Hepatocyte (in vitro differentiated cells): ENCODE measurements at regions not wholly inside any gene's neighbourhood (a gene's known extent, or its start where the extent isn't known, plus 50 kb on each side); places are given as distances from the start of the nearest gene placed in this dataset.

Experiments
- DNase-seq: peaks from one replicate; pipeline ENCODE4 v3.0.0-alpha.2; 2016; ENCODE audit warnings: low spot score
- H2AFZ ChIP-seq: fragments of 200-600 bp; sonication (generic); 2 replicates; pipeline ENCODE4 v1.6.0; 2016; ENCODE audit warnings: antibody characterized with exemption, mild to moderate bottlenecking
- H3K27ac ChIP-seq: fragments of 200-600 bp; sonication (generic); 2 replicates; pipeline ENCODE4 v1.5.1; 2016; ENCODE audit warnings: mild to moderate bottlenecking
- H3K27me3 ChIP-seq: fragments of 200-600 bp; sonication (generic); 2 replicates; pipeline ENCODE4 v1.6.1; 2016
- H3K36me3 ChIP-seq: fragments of 200-600 bp; sonication (generic); replicated peaks from 2 replicates; pipeline ENCODE4 v1.5.1; 2016; ENCODE audit warnings: low read depth; ENCODE audit not compliant: insufficient read depth
- H3K4me1 ChIP-seq: fragments of 200-600 bp; sonication (generic); 2 replicates; pipeline ENCODE4 v1.5.1; 2016; ENCODE audit warnings: mild to moderate bottlenecking, moderate library complexity; ENCODE audit not compliant: insufficient read depth
- H3K4me2 ChIP-seq: fragments of 200-600 bp; sonication (generic); 2 replicates; pipeline ENCODE4 v1.6.0; 2016
- H3K4me3 ChIP-seq: fragments of 200-600 bp; sonication (generic); 2 replicates; pipeline ENCODE4 v1.5.1; 2016; ENCODE audit warnings: mild to moderate bottlenecking
- H3K79me2 ChIP-seq: fragments of 200-600 bp; sonication (generic); 2 replicates; pipeline ENCODE4 v1.6.0; 2017; ENCODE audit warnings: mild to moderate bottlenecking
- H3K9me2 ChIP-seq: fragments of 200-600 bp; sonication (generic); replicated peaks from 2 replicates; pipeline ENCODE4 v1.6.0; 2017; ENCODE audit warnings: mild to moderate bottlenecking; ENCODE audit not compliant: insufficient read depth
- H3K9me3 ChIP-seq: fragments of 200-600 bp; sonication (generic); 2 replicates; pipeline ENCODE4 v1.5.1; 2016; ENCODE audit warnings: low read depth, mild to moderate bottlenecking
- H4K20me1 ChIP-seq: fragments of 200-600 bp; sonication (generic); 2 replicates; pipeline ENCODE4 v1.6.0; 2016; ENCODE audit warnings: mild to moderate bottlenecking; ENCODE audit not compliant: insufficient read depth, poor library complexity, severe bottlenecking
- CTCF ChIP-seq: fragments of 200-600 bp; sonication (generic); IDR thresholded peaks from 2 replicates; pipeline ENCODE4 v1.5.1; 2016; ENCODE audit warnings: antibody characterized with exemption, mild to moderate bottlenecking; ENCODE audit not compliant: poor library complexity
- EZH2 ChIP-seq: fragments of 200-600 bp; sonication (generic); IDR thresholded peaks from 2 replicates; pipeline ENCODE4 v1.6.1; 2016; ENCODE audit warnings: antibody characterized with exemption, mild to moderate bottlenecking, borderline replicate concordance
- EZH2phosphoT487 ChIP-seq: fragments of 200-600 bp; sonication (generic); IDR thresholded peaks from one replicate; pipeline ENCODE4 v1.6.1; 2018; ENCODE audit warnings: antibody characterized with exemption, mild to moderate bottlenecking, low read depth, moderate library complexity; ENCODE audit not compliant: unreplicated experiment, severe bottlenecking
- WGBS: methylation state at CpG from one replicate; pipeline ENCODE4 v1.1.6; 2016; ENCODE audit warnings: low lambda C conversion rate; ENCODE audit errors: missing lambda C conversion rate; 5-methylcytosine and 5-hydroxymethylcytosine counted together

GRCh38 chr4:144465546-144465945 is 180.4 kb upstream of the HHIP start:
- Histone ChIP-seq H3K79me2 (no peaks in the 10 kb centered on the region), H3K27me3 (no peaks in the 10 kb centered on the region), H3K36me3 (no peaks in the 10 kb centered on the region), H2AFZ (no peak overlapping the region), H3K9me3 (no peaks in the 10 kb centered on the region), H3K4me2 (no peak overlapping the region), H4K20me1 (no peaks in the 10 kb centered on the region), H3K27ac (no peak overlapping the region), H3K9me2 (no peaks in the 10 kb centered on the region), H3K4me3 (no peak overlapping the region), H3K4me1 (no peaks in the 10 kb centered on the region)
- no peak for TF ChIP-seq EZH2phosphoT487
- TF ChIP-seq CTCF = no peak
- no peak for TF ChIP-seq EZH2
- WGBS = 76% methylated on average over 2 of the region's 2 CpGs
- no peak for DNase-seq

GRCh38 chr4:144480068-144480467 is 165.9 kb upstream of the HHIP start:
- Histone ChIP-seq H4K20me1 (no peaks in the 10 kb centered on the region), H3K9me2 (no peaks in the 10 kb centered on the region), H3K4me2 (no peak overlapping the region), H3K27ac (no peak overlapping the region), H3K36me3 (no peaks in the 10 kb centered on the region), H3K9me3 (no peaks in the 10 kb centered on the region), H3K4me1 (no peaks in the 10 kb centered on the region), H3K4me3 (no peak overlapping the region), H3K27me3 (no peaks in the 10 kb centered on the region), H3K79me2 (no peaks in the 10 kb centered on the region), H2AFZ (no peak overlapping the region)
- DNase-seq = no peak
- no peak for TF ChIP-seq EZH2
- no peak for TF ChIP-seq EZH2phosphoT487

GRCh38 chr4:144489831-144490230 is 156.1 kb upstream of the HHIP start:
- Histone ChIP-seq H3K9me3 (no peaks in the 10 kb centered on the region), H3K27me3 (no peaks in the 10 kb centered on the region), H3K4me1 (no peaks in the 10 kb centered on the region), H3K27ac (no peak overlapping the region), H3K36me3 (no peaks in the 10 kb centered on the region), H3K9me2 (no peaks in the 10 kb centered on the region), H3K4me3 (no peak overlapping the region), H3K79me2 (no peaks in the 10 kb centered on the region), H2AFZ (no peak overlapping the region), H3K4me2 (no peak overlapping the region), H4K20me1 (no peaks in the 10 kb centered on the region)
- TF ChIP-seq EZH2phosphoT487 = no peak
- TF ChIP-seq CTCF = no peak
- no peak for TF ChIP-seq EZH2
- WGBS = 98% methylated on average over 1 of the region's 1 CpG
- DNase-seq = no peak

GRCh38 chr4:144494280-144494679 is 151.7 kb upstream of the HHIP start:
- 83% methylated on average over 2 of the region's 2 CpGs for WGBS
- Histone ChIP-seq H3K27me3 (no peaks in the 10 kb centered on the region), H3K9me3 (no peaks in the 10 kb centered on the region), H3K4me1 (no peaks in the 10 kb centered on the region), H3K4me3 (no peak overlapping the region), H4K20me1 (no peaks in the 10 kb centered on the region), H3K79me2 (no peaks in the 10 kb centered on the region), H3K36me3 (no peaks in the 10 kb centered on the region), H3K9me2 (no peaks in the 10 kb centered on the region), H3K4me2 (no peak overlapping the region), H2AFZ (no peak overlapping the region), H3K27ac (no peak overlapping the region)
- TF ChIP-seq CTCF = no peak
- no peak for TF ChIP-seq EZH2phosphoT487
- no peak for TF ChIP-seq EZH2
- DNase-seq = no peak
